A549 (cell line): ENCODE measurements at regions not wholly inside any gene's neighbourhood (a gene's known extent, or its start where the extent isn't known, plus 50 kb on each side); places are given as distances from the start of the nearest gene placed in this dataset.
"Not testable (repeated sequence)": the region's sequence is repeated elsewhere in the genome, so short reads cannot be mapped to it uniquely, and the experiment has no call there.

Source experiments
- ATAC-seq, 2 experiments: fragments of 200-7000 bp in 1 of 2; fragments of >200 bp in 1 of 2; cut with Nextera tagmentation in 1 of 2; cut with Tn5 transposase in 1 of 2; 3 replicates each; pipeline versions ENCODE4 v1.8.0 to v1.9.1; 2018 to 2020; ENCODE audit warnings: mild to moderate bottlenecking in 1 of 2, moderate library complexity in 1 of 2
- CTCF ChIA-PET: fragments of 300-600 bp; sonication (Branson Sonifier 250); formaldehyde crosslinking; extraction: SDS; loops from one replicate; lab custom pipeline; 2021; ENCODE audit warnings: antibody characterized with exemption, inconsistent platforms; lab: Yijun Ruan, JAX
- POLR2A ChIA-PET: fragments of 350-600 bp; formaldehyde crosslinking; extraction: SDS; loops from one replicate; lab custom pipeline; 2021; ENCODE audit warnings: antibody characterized with exemption, inconsistent platforms; lab: Yijun Ruan, JAX
- DNase-seq, 2 experiments: peaks; one replicate each; pipeline versions ENCODE4 v3.0.0 to v3.0.0-alpha.2; 2011 to 2016; ENCODE audit warnings: low read depth in 1 of 2, low spot score in 1 of 2
- FAIRE-seq: peaks from 2 replicates; lab custom pipeline; 2011; peaks lifted over from hg19 to GRCh38; lab: Jason Lieb, UNC
- H3K27ac ChIP-seq, 2 experiments: fragments of >200 bp; sonication (Bioruptor Twin); formaldehyde crosslinking; 3 replicates each; pipeline ENCODE4 v1.5.1; 2016 to 2017
- H3K4me1 ChIP-seq: fragments of >200 bp; sonication (Bioruptor Twin); formaldehyde crosslinking; 3 replicates; pipeline ENCODE4 v1.6.1; 2016
- H3K4me2 ChIP-seq: fragments of >200 bp; sonication (Bioruptor Twin); formaldehyde crosslinking; 3 replicates; pipeline ENCODE4 v1.6.1; 2016
- H3K4me3 ChIP-seq: fragments of >200 bp; sonication (Bioruptor Twin); formaldehyde crosslinking; 3 replicates; pipeline ENCODE4 v1.5.1; 2016
- H3K9me3 ChIP-seq: fragments of >200 bp; sonication (Bioruptor Twin); formaldehyde crosslinking; 3 replicates; pipeline ENCODE4 v1.6.1; 2016
- BCL3 ChIP-seq: fragments of >200 bp; sonication (Bioruptor Twin); formaldehyde crosslinking; IDR thresholded peaks from 3 replicates; pipeline ENCODE4 v1.6.1; 2016
- BHLHE40 ChIP-seq: IDR thresholded peaks from 2 replicates; pipeline ENCODE4 v1.6.1; 2012; ENCODE audit warnings: low read depth, low read length, inconsistent platforms
- E2F6 ChIP-seq: IDR thresholded peaks from 2 replicates; pipeline ENCODE4 v1.6.1; 2012; ENCODE audit warnings: low read depth, borderline replicate concordance
- EHF ChIP-seq: fragments of 250-450 bp; sonication (Bioruptor Pico); IDR thresholded peaks from 2 replicates; pipeline ENCODE4 v1.5.0; 2020; ENCODE audit warnings: mild to moderate bottlenecking
- GATA3 ChIP-seq: IDR thresholded peaks from 2 replicates; pipeline ENCODE4 v1.6.1; 2012; ENCODE audit warnings: borderline replicate concordance
- HOXB13 ChIP-seq: fragments of 250-450 bp; sonication (Bioruptor Pico); IDR thresholded peaks from 2 replicates; pipeline ENCODE4 v1.5.0; 2020; ENCODE audit warnings: low read depth, mild to moderate bottlenecking, moderate library complexity
- HOXB5 ChIP-seq: fragments of 250-450 bp; sonication (Bioruptor Pico); IDR thresholded peaks from 2 replicates; pipeline ENCODE4 v1.5.0; 2020; ENCODE audit warnings: mild to moderate bottlenecking, moderate library complexity
- MAFK ChIP-seq: fragments of 450-650 bp; IDR thresholded peaks from 2 replicates; pipeline ENCODE4 v1.6.1; 2014; ENCODE audit not compliant: partially characterized antibody
- PHF8 ChIP-seq: fragments of 200-600 bp; sonication (generic); IDR thresholded peaks from 2 replicates; pipeline ENCODE4 v1.6.1; 2016; ENCODE audit warnings: low read depth, mild to moderate bottlenecking, antibody characterized with exemption, moderate library complexity, borderline replicate concordance
- POLR2A ChIP-seq: IDR thresholded peaks from 2 replicates; pipeline ENCODE4 v1.6.1; 2012; ENCODE audit warnings: mild to moderate bottlenecking, low read length
- RAD21 ChIP-seq, 2 experiments: fragments of >200 bp in 1 of 2; sonication (Bioruptor Twin) in 1 of 2; formaldehyde crosslinking in 1 of 2; IDR thresholded peaks in 1 of 2; conservative IDR thresholded peaks in 1 of 2; 2 replicates in 1 of 2; 3 replicates in 1 of 2; pipeline ENCODE4 v1.6.1; 2012 to 2018; ENCODE audit warnings: inconsistent platforms in 1 of 2
- RCOR1 ChIP-seq: fragments of 150-350 bp; IDR thresholded peaks from 2 replicates; pipeline ENCODE4 v1.6.1; 2014; ENCODE audit warnings: antibody characterized with exemption, low read length, low read depth
- SREBF2 ChIP-seq: fragments of 450-650 bp; IDR thresholded peaks from 2 replicates; pipeline ENCODE4 v1.6.1; 2014; ENCODE audit warnings: mild to moderate bottlenecking, moderate library complexity
- TFCP2L1 ChIP-seq: fragments of 250-450 bp; sonication (Bioruptor Pico); IDR thresholded peaks from 2 replicates; pipeline ENCODE4 v1.5.0; 2021; ENCODE audit warnings: mild to moderate bottlenecking
- TP53 ChIP-seq: fragments of 250-450 bp; sonication (Bioruptor Pico); IDR thresholded peaks from 2 replicates; pipeline ENCODE4 v1.5.0; 2021; ENCODE audit warnings: mild to moderate bottlenecking, moderate library complexity
- USF2 ChIP-seq: fragments of 450-650 bp; IDR thresholded peaks from 2 replicates; pipeline ENCODE4 v1.6.1; 2014; ENCODE audit warnings: antibody characterized with exemption
- ZFP36 ChIP-seq: fragments of 450-650 bp; IDR thresholded peaks from 2 replicates; pipeline ENCODE4 v1.6.1; 2014; ENCODE audit warnings: borderline replicate concordance; ENCODE audit not compliant: partially characterized antibody
- ZNF302 ChIP-seq: fragments of 250-450 bp; sonication (Bioruptor Pico); IDR thresholded peaks from 2 replicates; pipeline ENCODE4 v1.9.0; 2021; ENCODE audit warnings: inconsistent platforms, mild to moderate bottlenecking, moderate library complexity
- WGBS: methylation state at CpG from one replicate; pipeline ENCODE4 v1.1.6; 2017; ENCODE audit errors: missing lambda C conversion rate; 5-methylcytosine and 5-hydroxymethylcytosine counted together
- TF ChIP-seq, protein P1 (sequence below): fragments of 250-450 bp; sonication (Bioruptor Pico); IDR thresholded peaks from 2 replicates; pipeline ENCODE4 v1.5.0; 2020; ENCODE audit warnings: low read depth, mild to moderate bottlenecking, moderate library complexity

DNA sequence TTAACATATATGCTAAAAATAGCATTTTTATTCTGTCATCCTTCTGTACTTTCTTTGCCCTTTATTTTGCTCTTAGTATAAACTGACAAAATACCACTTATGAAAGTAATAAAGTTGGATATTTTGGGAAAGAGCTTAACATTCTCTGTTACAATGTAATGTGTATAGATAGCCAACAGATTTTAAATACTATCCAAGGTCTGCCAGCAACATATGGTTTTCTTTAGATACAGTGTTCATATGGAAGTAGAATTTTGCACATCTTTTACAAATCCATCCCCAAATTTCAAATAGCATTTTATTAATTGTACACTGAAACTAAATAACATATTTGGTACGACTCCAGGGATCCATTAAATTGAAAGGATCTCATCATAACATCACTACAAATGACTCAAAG is 268.6 kb upstream of the PCDH18 start:
- H3K9me3 ChIP-seq: no peaks in the 10 kb centered on the region
- 0% methylated on average over 1 of the region's 1 CpG for WGBS
- H3K4me3 ChIP-seq: no peak overlapping the region
- ATAC-seq (no peak), DNase-seq (no peak), FAIRE-seq (no peak)
- H3K4me2 ChIP-seq: no peak overlapping the region
- CTCF ChIA-PET: no interaction called here
- H3K27ac ChIP-seq: no peak overlapping the region
- POLR2A ChIA-PET: no interaction called here
- TF ChIP-seq BHLHE40 (no peak), TP53 (CRISPR knock-in tag) (no peak), SREBF2 (no peak), BCL3 (no peak), RAD21 (conservative IDR thresholded peaks at IDR 0.05 in 1 of 2, IDR thresholded peaks at IDR 0.05 in 1 of 2) (no peak)
- H3K4me1 ChIP-seq: no peaks in the 10 kb centered on the region

- Histone ChIP-seq H3K4me1 (no peaks in the 10 kb centered on the region), H3K4me3 (no peak overlapping the region), H3K9me3 (no peaks in the 10 kb centered on the region), H3K27ac (no peak overlapping the region), H3K4me2 (no peak overlapping the region)
- WGBS: 36% methylated on average over 6 of the region's 6 CpGs
- CTCF ChIA-PET: no interaction called here
- TF ChIP-seq POLR2A (no peak), E2F6 (no peak), EHF (CRISPR knock-in tag) (no peak), USF2 (no peak), GATA3 (no peak), TFCP2L1 (CRISPR knock-in tag) (no peak), ZNF302 (CRISPR knock-in tag) (no peak), RCOR1 (no peak), HOXB13 (CRISPR knock-in tag) (no peak), ZFP36 (no peak), HOXB5 (CRISPR knock-in tag) (no peak), MAFK (no peak), BHLHE40 (no peak), PHF8 (no peak)
- TF ChIP-seq, protein P1, sequence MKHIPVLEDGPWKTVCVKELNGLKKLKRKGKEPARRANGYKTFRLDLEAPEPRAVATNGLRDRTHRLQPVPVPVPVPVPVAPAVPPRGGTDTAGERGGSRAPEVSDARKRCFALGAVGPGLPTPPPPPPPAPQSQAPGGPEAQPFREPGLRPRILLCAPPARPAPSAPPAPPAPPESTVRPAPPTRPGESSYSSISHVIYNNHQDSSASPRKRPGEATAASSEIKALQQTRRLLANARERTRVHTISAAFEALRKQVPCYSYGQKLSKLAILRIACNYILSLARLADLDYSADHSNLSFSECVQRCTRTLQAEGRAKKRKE (CRISPR knock-in tag): no peak
- POLR2A ChIA-PET: no interaction called here
- ATAC-seq: no peak
- no peak for DNase-seq
- no peak for FAIRE-seq
Observed at GRCh38 chr4:137794764-137795254, 262.5 kb upstream of the PCDH18 start.

GRCh38 chr4:137789263-137789662 is 257.0 kb upstream of the PCDH18 start:
- FAIRE-seq, CTCF ChIA-PET, H3K4me2 ChIP-seq, POLR2A ChIA-PET, H3K9me3 ChIP-seq, H3K4me3 ChIP-seq, H3K27ac ChIP-seq, ATAC-seq, H3K4me1 ChIP-seq, DNase-seq: not testable (repeated sequence)
- 51% methylated on average over 3 of the region's 3 CpGs for WGBS

DNA sequence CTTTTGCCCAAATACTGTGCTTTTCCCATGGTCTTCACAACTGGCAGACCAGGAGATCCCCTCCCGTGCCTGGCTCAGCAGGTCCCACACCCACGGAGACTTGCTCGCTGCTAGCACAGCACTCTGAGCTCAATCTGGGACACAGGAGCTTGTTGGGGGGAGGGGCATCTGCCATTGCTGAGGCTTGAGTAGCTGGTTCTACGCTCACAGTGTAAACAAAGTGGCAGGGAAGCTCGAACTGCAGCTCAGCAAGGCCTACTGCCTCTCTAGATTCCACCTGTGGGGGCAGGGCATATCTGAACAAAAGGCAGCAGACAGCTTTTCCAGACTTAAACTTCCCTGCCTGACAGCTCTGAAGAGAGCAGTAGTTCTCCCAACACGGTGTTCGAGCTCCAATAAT is 251.6 kb upstream of the PCDH18 start:
- H3K4me1 ChIP-seq, H3K4me3 ChIP-seq, H3K4me2 ChIP-seq, CTCF ChIA-PET, ATAC-seq, FAIRE-seq, H3K27ac ChIP-seq, DNase-seq, POLR2A ChIA-PET, H3K9me3 ChIP-seq: not testable (repeated sequence)
- 33% methylated on average over 5 of the region's 7 CpGs for WGBS
